T-cell (primary cell): ENCODE measurements at regions not wholly inside any gene's neighbourhood (a gene's known extent, or its start where the extent isn't known, plus 50 kb on each side); places are given as distances from the start of the nearest gene placed in this dataset.

Experiments used
- ATAC-seq, 4 experiments: fragments of 200-7000 bp in 3 of 4; fragments of 150-1000 bp in 1 of 4; cut with Tn5 transposase; replicated peaks in 1 of 4; 1 replicate in 3 of 4; 2 replicates in 1 of 4; pipeline ENCODE4 v1.10.0; 2021; ENCODE audit warnings: moderate library complexity in 3 of 4, mild to moderate bottlenecking in 2 of 4, moderate number of reproducible peaks in 1 of 4
- CTCF ChIA-PET, 2 donors: fragments of 300-600 bp; sonication (Branson Sonifier 250); formaldehyde crosslinking; loops; one replicate each; lab custom pipeline; 2022; ENCODE audit warnings: antibody characterized with exemption in 2 of 2; lab: Charles Lee
- POLR2A ChIA-PET, 2 donors: fragments of 300-600 bp; sonication (Branson Sonifier 250); formaldehyde crosslinking; loops; one replicate each; lab custom pipeline; 2022; ENCODE audit warnings: antibody characterized with exemption in 2 of 2; lab: Charles Lee
- DNase-seq, 35 experiments: peaks; one replicate each; pipeline versions ENCODE4 v3.0.0 to v3.0.0-alpha.2; 2013 to 2023
- H3K27ac ChIP-seq: one replicate; pipeline ENCODE4 v1.5.1; 2013; ENCODE audit warnings: low read length
- H3K27me3 ChIP-seq, 2 experiments: replicated peaks in 1 of 2; 1 replicate in 1 of 2; 2 replicates in 1 of 2; pipeline versions ENCODE4 v1.6.1 to v1.7.0; 2013; ENCODE audit warnings: low read length in 1 of 2, mixed read lengths in 1 of 2; ENCODE audit not compliant: control insufficient read depth in 2 of 2, insufficient read depth in 2 of 2; ENCODE audit errors: extremely low read depth in 1 of 2
- H3K36me3 ChIP-seq, 2 donors: 1 replicate in 1 of 2; 2 replicates in 1 of 2; pipeline versions ENCODE4 v1.6.1 to v1.7.0; 2013; ENCODE audit warnings: low read length in 1 of 2; ENCODE audit not compliant: control insufficient read depth in 2 of 2, insufficient read depth in 1 of 2; ENCODE audit errors: extremely low read depth in 1 of 2
- H3K4me1 ChIP-seq, 2 experiments: 1 replicate in 1 of 2; 2 replicates in 1 of 2; pipeline versions ENCODE4 v1.6.1 to v1.7.0; 2013; ENCODE audit warnings: low read length in 2 of 2, mixed read lengths in 1 of 2; ENCODE audit not compliant: insufficient read depth in 2 of 2, control insufficient read depth in 1 of 2; ENCODE audit errors: extremely low read depth in 1 of 2
- H3K4me3 ChIP-seq, 2 donors: 1 replicate in 1 of 2; 2 replicates in 1 of 2; pipeline versions ENCODE4 v1.5.1 to v1.7.0; 2013; ENCODE audit warnings: mild to moderate bottlenecking in 2 of 2, low read length in 1 of 2, moderate library complexity in 1 of 2; ENCODE audit not compliant: control insufficient read depth in 1 of 2; ENCODE audit errors: extremely low read depth in 1 of 2
- H3K9me3 ChIP-seq: 2 replicates; pipeline ENCODE4 v1.7.0; 2013
- H3K27ac Mint-ChIP-seq, 2 donors: one replicate each; pipeline ENCODE4 v1.8.0; 2020 to 2021; ENCODE audit warnings: mild to moderate bottlenecking in 2 of 2, mixed read lengths in 2 of 2
- H3K27me3 Mint-ChIP-seq, 2 donors: one replicate each; pipeline ENCODE4 v1.8.0; 2021 to 2022; ENCODE audit warnings: mixed read lengths in 2 of 2
- H3K36me3 Mint-ChIP-seq: one replicate; pipeline ENCODE4 v1.8.0; 2021; ENCODE audit warnings: mixed read lengths
- H3K4me1 Mint-ChIP-seq, 3 donors: one replicate each; pipeline ENCODE4 v1.8.0; 2020 to 2022; ENCODE audit warnings: mixed read lengths in 3 of 3, mild to moderate bottlenecking in 1 of 3
- H3K4me3 Mint-ChIP-seq, 3 donors: one replicate each; pipeline ENCODE4 v1.8.0; 2020 to 2022; ENCODE audit warnings: mild to moderate bottlenecking in 3 of 3, mixed read lengths in 3 of 3, moderate library complexity in 3 of 3
- H3K9me3 Mint-ChIP-seq, 3 donors: one replicate each; pipeline ENCODE4 v1.8.0; 2020 to 2022; ENCODE audit warnings: mixed read lengths in 3 of 3
- WGBS: methylation state at CpG from one replicate; pipeline ENCODE4 v1.1.5; 2013; ENCODE audit warnings: missing lambda C conversion rate; ENCODE audit not compliant: insufficient coverage; 5-methylcytosine and 5-hydroxymethylcytosine counted together

DNA sequence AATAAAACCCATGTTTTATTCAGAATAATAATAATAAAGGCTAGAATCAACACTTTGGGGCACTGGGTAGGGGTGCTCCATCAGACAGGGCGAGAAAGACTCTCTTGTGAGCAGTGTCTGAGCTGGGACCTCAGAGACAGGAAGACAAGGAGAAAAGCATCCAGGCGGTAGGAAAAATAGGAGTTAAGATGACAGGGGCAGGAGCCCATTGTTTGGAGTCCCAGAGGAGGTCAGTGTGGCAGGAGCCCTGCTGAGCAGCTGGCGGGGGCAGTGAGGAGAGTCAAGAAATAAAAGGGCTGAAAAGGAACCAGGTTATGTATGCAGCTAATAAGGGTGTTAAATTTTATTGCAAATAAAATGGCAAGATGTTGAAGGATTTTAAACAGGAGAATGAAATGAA, 457.4 kb downstream of the FBXO15 start:
- ATAC-seq: no peak
- peaks cover 0 to 4% (median 0%) of the 10 kb centered on the region in 3 donors for H3K9me3 Mint-ChIP-seq
- no peaks in the 10 kb centered on the region for H3K4me1 Mint-ChIP-seq
- H3K4me1 ChIP-seq: no peaks in the 10 kb centered on the region
- no peak overlapping the region for H3K27ac ChIP-seq
- CTCF ChIA-PET: no interaction called here
- H3K27ac Mint-ChIP-seq: no peak overlapping the region
- H3K9me3 ChIP-seq: no peaks in the 10 kb centered on the region
- no peaks in the 10 kb centered on the region for H3K27me3 ChIP-seq
- no peaks in the 10 kb centered on the region for H3K36me3 ChIP-seq
- DNase-seq: no peak
- H3K4me3 Mint-ChIP-seq: no peak overlapping the region
- no peak overlapping the region for H3K4me3 ChIP-seq
- WGBS: 70% methylated on average over 2 of the region's 3 CpGs
- no peaks in the 10 kb centered on the region for H3K36me3 Mint-ChIP-seq
- POLR2A ChIA-PET: no interaction called here
- no peaks in the 10 kb centered on the region for H3K27me3 Mint-ChIP-seq

DNA sequence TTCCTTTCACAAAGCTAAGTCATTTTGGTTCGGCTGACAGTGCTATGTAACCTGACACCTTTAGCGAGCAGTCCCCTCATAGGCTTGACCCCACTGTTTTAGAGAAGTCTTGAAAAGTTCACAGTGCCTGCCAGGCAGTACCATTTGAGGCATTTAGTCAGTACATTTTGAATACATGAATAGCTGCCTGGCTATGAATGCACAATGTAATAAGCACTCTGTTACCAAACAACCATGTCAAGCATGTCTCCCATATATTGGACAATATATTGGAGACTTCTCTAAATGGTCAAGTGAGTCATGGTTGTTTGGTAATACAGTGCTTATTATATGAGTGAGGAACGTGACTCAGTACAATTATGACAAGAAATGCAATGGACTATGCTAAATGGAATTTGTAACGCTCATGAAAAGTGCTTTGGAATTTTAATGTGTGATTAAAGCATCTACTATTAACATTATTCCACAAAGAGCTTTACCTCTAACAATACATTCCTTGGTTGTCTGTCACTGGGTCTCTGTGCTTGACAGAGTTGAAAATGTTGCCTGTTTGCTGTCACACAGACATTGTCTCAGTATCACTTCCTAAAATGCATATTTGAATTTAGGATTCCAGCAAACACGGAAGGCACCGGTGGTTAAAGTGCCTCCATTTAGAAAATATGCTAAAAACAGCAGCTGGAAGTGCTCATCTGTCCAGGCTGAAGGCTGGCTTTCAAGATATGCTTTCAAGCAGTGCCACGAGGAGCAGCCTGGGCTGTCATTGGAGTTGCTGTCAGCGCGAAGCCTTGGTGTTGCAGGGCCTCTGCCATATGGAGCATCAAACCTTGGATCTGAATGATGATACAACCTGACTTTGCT, 458.6 kb downstream of the FBXO15 start:
- Mint-ChIP-seq H3K27ac (no peak overlapping the region), H3K4me1 (no peaks in the 10 kb centered on the region), H3K36me3 (no peaks in the 10 kb centered on the region), H3K9me3 (peaks cover 0 to 4% (median 0%) of the 10 kb centered on the region in 3 donors), H3K27me3 (no peaks in the 10 kb centered on the region), H3K4me3 (no peak overlapping the region)
- DNase-seq (no peak), ATAC-seq (no peak)
- Histone ChIP-seq H3K27me3 (no peaks in the 10 kb centered on the region), H3K36me3 (no peaks in the 10 kb centered on the region), H3K27ac (no peak overlapping the region), H3K9me3 (no peaks in the 10 kb centered on the region), H3K4me1 (no peaks in the 10 kb centered on the region), H3K4me3 (no peak overlapping the region)
- 54% methylated on average over 5 of the region's 9 CpGs for WGBS
- POLR2A ChIA-PET: no interaction called here
- CTCF ChIA-PET: no interaction called here

DNA sequence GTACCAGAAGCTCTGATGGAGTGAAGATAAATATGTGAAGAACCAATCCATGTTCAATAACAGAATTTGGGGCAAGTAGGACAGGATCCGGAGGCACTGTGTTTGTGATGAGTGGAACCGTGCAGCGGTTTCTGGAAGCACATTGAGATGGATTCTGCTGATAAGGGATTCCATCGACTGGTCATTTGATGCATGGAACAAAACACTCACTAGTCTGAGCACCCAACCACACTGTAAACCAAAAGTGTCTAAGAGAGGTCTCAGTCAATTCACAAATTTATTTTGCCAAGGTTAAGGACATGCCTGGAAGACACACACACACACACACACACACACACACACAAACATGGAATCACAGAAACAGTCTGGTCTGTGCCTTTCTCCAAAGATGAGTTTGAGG, 459.5 kb downstream of the FBXO15 start:
- H3K4me1 Mint-ChIP-seq: no peaks in the 10 kb centered on the region
- no peaks in the 10 kb centered on the region for H3K27me3 Mint-ChIP-seq
- POLR2A ChIA-PET: no interaction called here
- no peak overlapping the region for H3K27ac Mint-ChIP-seq
- peaks cover 0 to under 1% (median 0%) of the 10 kb centered on the region in 3 donors for H3K9me3 Mint-ChIP-seq
- H3K4me3 ChIP-seq: no peak overlapping the region
- no peak for DNase-seq
- no peak overlapping the region for H3K4me3 Mint-ChIP-seq
- H3K36me3 ChIP-seq: no peaks in the 10 kb centered on the region
- ATAC-seq: no peak
- CTCF ChIA-PET: no interaction called here
- H3K27ac ChIP-seq: no peak overlapping the region
- no peaks in the 10 kb centered on the region for H3K9me3 ChIP-seq
- H3K27me3 ChIP-seq: no peaks in the 10 kb centered on the region
- no peaks in the 10 kb centered on the region for H3K4me1 ChIP-seq
- no peaks in the 10 kb centered on the region for H3K36me3 Mint-ChIP-seq
- 100% methylated on average over 1 of the region's 4 CpGs for WGBS

DNA sequence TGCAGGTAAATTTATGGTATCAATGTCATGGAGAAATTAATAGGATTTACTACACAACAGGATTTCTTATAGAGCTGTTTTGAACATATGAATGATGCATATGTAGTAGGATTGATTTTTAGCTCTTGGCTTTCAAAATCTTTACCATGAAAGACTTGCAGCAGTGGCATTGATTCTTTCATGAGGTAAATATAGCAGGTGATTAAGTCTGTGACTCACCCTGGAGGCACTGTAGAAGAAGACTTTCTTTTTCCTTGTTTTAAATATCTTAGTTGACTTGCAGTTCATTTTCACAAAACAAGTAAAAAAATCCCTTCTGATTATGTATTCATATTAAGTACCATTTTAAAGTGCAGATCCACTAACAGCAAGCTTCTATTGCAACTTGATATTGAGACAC, 463.0 kb downstream of the FBXO15 start:
- no peak for DNase-seq
- H3K27ac ChIP-seq: no peak overlapping the region
- H3K27ac Mint-ChIP-seq: no peak overlapping the region
- no peaks in the 10 kb centered on the region for H3K4me1 Mint-ChIP-seq
- no peaks in the 10 kb centered on the region for H3K9me3 Mint-ChIP-seq
- no peaks in the 10 kb centered on the region for H3K27me3 ChIP-seq
- no peaks in the 10 kb centered on the region for H3K36me3 Mint-ChIP-seq
- ChIA-PET CTCF (no interaction called here), POLR2A (no interaction called here)
- ATAC-seq: no peak
- H3K4me3 Mint-ChIP-seq: no peak overlapping the region
- H3K27me3 Mint-ChIP-seq: no peaks in the 10 kb centered on the region
- no peaks in the 10 kb centered on the region for H3K36me3 ChIP-seq
- no peak overlapping the region for H3K4me3 ChIP-seq
- H3K4me1 ChIP-seq: no peaks in the 10 kb centered on the region
- no peaks in the 10 kb centered on the region for H3K9me3 ChIP-seq

DNA sequence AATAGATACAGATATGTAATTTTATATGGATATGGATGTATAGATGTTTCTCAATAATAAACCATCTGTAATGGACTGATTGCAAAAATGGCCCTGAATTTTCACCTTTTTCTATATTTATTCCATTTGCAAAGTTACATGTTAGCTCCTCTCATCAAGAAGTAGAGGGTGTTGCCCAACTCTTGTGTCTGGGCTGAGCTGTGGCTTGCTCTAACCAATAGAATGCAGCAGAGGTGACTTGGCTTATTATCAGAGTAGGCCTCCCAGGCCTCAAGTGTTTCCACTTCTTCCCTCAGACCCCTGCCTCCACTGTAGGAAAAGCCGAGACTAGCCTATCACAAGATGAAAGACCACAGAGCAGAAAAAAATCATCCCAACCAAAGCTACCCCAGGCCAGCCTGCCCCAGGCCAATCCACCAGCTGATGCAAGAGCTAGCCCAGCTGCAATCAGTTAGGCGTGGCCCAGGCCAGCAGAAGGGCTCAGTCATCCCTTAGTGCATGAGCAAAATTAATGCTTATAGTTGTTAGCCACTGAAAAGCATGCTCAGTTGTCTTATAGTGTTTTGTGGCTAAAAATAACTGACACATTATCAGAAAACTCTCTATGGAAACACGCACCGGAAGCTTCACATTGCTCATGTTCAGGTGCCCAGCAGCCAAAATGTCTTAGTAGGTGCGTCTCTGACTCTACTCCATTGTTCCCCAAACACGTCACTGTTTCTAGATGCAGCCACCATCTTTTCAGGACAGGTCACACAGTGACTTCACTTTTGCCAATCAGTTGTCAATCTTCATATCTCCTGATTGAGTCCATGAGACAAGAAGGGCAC, 464.0 kb downstream of the FBXO15 start:
- Histone ChIP-seq H3K4me1 (no peaks in the 10 kb centered on the region), H3K36me3 (no peaks in the 10 kb centered on the region), H3K4me3 (no peak overlapping the region), H3K9me3 (no peaks in the 10 kb centered on the region), H3K27ac (no peak overlapping the region), H3K27me3 (no peaks in the 10 kb centered on the region)
- Mint-ChIP-seq H3K27me3 (no peaks in the 10 kb centered on the region), H3K36me3 (no peaks in the 10 kb centered on the region), H3K4me3 (no peak overlapping the region), H3K4me1 (no peaks in the 10 kb centered on the region), H3K27ac (no peak overlapping the region), H3K9me3 (no peaks in the 10 kb centered on the region)
- 81% methylated on average over 5 of the region's 6 CpGs for WGBS
- ChIA-PET CTCF (no interaction called here), POLR2A (no interaction called here)
- ATAC-seq: no peak
- no peak for DNase-seq

DNA sequence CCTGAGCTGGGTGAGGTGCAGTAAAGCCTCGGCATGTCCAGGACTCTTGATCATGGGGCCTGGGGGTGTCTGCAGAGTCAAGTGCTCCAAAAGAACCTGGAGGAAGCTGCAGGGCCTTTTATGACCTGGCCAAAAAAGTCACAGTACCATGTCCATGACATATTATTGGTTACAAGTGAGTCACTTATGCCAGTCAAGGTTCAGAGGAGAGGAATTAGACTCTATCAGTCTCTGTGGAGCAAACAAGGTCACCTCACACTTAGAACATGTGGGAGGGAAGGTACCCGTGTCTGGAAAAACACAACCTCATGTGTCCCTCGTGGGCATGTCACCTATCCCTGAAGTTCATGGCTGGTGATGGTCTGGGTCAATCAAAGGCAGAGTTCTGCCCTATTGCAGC, 465.7 kb downstream of the FBXO15 start:
- Histone ChIP-seq H3K27me3 (no peaks in the 10 kb centered on the region), H3K9me3 (no peaks in the 10 kb centered on the region), H3K27ac (no peak overlapping the region), H3K4me1 (no peaks in the 10 kb centered on the region), H3K4me3 (no peak overlapping the region), H3K36me3 (no peaks in the 10 kb centered on the region)
- H3K27me3 Mint-ChIP-seq: no peaks in the 10 kb centered on the region
- H3K4me1 Mint-ChIP-seq: no peaks in the 10 kb centered on the region
- H3K4me3 Mint-ChIP-seq: no peak overlapping the region
- CTCF ChIA-PET: no interaction called here
- H3K9me3 Mint-ChIP-seq: no peaks in the 10 kb centered on the region
- H3K27ac Mint-ChIP-seq: no peak overlapping the region
- H3K36me3 Mint-ChIP-seq: no peaks in the 10 kb centered on the region
- 71% methylated on average over 2 of the region's 3 CpGs for WGBS
- POLR2A ChIA-PET: no interaction called here
- DNase-seq (no peak), ATAC-seq (no peak)
